GM18867 (cell line): ENCODE measurements at regions not wholly inside any gene's neighbourhood (a gene's known extent, or its start where the extent isn't known, plus 50 kb on each side); places are given as distances from the start of the nearest gene placed in this dataset.
"Not testable (repeated sequence)": the region's sequence is repeated elsewhere in the genome, so short reads cannot be mapped to it uniquely, and the experiment has no call there.

Source experiments
- ATAC-seq: cut with Tn5 transposase; IDR thresholded peaks from one replicate; pipeline ENCODE4 v1.9.1; 2021; ENCODE audit warnings: mild to moderate bottlenecking, moderate library complexity; ENCODE audit not compliant: unreplicated experiment

- not testable (repeated sequence) for ATAC-seq
These were observed 173.0 kb downstream of the DMAC1 start for GRCh38 chr9:7626571-7627029.

- no peak for ATAC-seq
These were observed 177.1 kb downstream of the DMAC1 start for GRCh38 chr9:7622481-7622880.

- no peak for ATAC-seq
These were observed 184.2 kb downstream of the DMAC1 start for GRCh38 chr9:7615344-7615743.

- no peak for ATAC-seq
These were observed 185.6 kb downstream of the DMAC1 start for GRCh38 chr9:7613931-7614330.

- ATAC-seq, result no peak
These were observed 191.3 kb downstream of the DMAC1 start for GRCh38 chr9:7608261-7608660.

- ATAC-seq, result no peak
These were observed 192.2 kb downstream of the DMAC1 start for GRCh38 chr9:7607421-7607820.

- no peak for ATAC-seq
These were observed 193.0 kb downstream of the DMAC1 start for GRCh38 chr9:7606591-7606990.

GRCh38 chr9:7601739-7602138 lies 197.8 kb downstream of the DMAC1 start:
- no peak for ATAC-seq

GRCh38 chr9:7597716-7598115 lies 201.9 kb downstream of the DMAC1 start:
- no peak for ATAC-seq

- no peak for ATAC-seq
These were observed 207.0 kb downstream of the DMAC1 start for GRCh38 chr9:7592321-7593316.

- ATAC-seq, result no peak
These were observed 208.1 kb downstream of the DMAC1 start for GRCh38 chr9:7591501-7591900.

- ATAC-seq, result no peak
These were observed 219.0 kb downstream of the DMAC1 start for GRCh38 chr9:7580568-7580967.

GRCh38 chr9:7579351-7579750 lies 220.2 kb downstream of the DMAC1 start:
- no peak for ATAC-seq

- no peak for ATAC-seq
These were observed 220.6 kb downstream of the DMAC1 start for GRCh38 chr9:7578951-7579350.

GRCh38 chr9:7570107-7570720 lies 229.4 kb downstream of the DMAC1 start:
- peak; percentile 95 for ATAC-seq

- no peak for ATAC-seq
These were observed 231.9 kb downstream of the DMAC1 start for GRCh38 chr9:7567687-7568086.

GRCh38 chr9:7561527-7562080 lies 238.0 kb downstream of the DMAC1 start:
- ATAC-seq, result no peak

- no peak for ATAC-seq
These were observed 238.8 kb downstream of the DMAC1 start for GRCh38 chr9:7560669-7561305.

- no peak for ATAC-seq
These were observed 244.9 kb downstream of the DMAC1 start for GRCh38 chr9:7554699-7555098.

- ATAC-seq, result not testable (repeated sequence)
These were observed 246.9 kb downstream of the DMAC1 start for GRCh38 chr9:7552706-7553105.

GRCh38 chr9:7549249-7549648 lies 250.3 kb downstream of the DMAC1 start:
- ATAC-seq, result no peak
